Superior temporal gyrus (tissue), 1 donor: ENCODE measurements at regions not wholly inside any gene's neighbourhood (a gene's known extent, or its start where the extent isn't known, plus 50 kb on each side); places are given as distances from the start of the nearest gene placed in this dataset.
A peak's percentile ranks its signal among the peaks of the same experiment; 100 is the strongest.
"Not testable (repeated sequence)": the region's sequence is repeated elsewhere in the genome, so short reads cannot be mapped to it uniquely, and the experiment has no call there.

Experiments used
- DNase-seq: peaks from one replicate; pipeline ENCODE4 v3.0.0-alpha.2; 2016; ENCODE audit errors: extremely low spot score

- DNase-seq, result no peak
These were observed 94.6 kb downstream of the APOB start for GRCh38 chr2:20949256-20949655.

DNA sequence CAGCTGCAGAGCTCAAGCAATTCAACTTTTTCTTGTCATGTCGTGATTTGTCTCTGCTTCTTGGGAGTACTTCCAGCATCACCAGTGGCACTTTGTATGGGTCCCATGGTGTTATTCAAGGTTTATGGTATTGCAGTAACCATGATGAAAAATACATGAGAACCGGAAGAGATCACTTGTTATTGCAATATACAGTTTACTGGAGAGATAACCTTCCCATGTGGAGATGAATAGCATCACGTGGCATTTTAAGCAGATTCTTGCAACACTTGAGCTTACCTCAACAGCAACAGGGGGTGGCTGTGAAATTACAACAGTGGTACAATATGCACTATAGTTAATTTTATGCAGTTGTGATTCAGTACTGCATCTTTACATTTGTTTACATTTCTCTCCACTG lies 97.4 kb downstream of the APOB start:
- DNase-seq, result no peak

DNA sequence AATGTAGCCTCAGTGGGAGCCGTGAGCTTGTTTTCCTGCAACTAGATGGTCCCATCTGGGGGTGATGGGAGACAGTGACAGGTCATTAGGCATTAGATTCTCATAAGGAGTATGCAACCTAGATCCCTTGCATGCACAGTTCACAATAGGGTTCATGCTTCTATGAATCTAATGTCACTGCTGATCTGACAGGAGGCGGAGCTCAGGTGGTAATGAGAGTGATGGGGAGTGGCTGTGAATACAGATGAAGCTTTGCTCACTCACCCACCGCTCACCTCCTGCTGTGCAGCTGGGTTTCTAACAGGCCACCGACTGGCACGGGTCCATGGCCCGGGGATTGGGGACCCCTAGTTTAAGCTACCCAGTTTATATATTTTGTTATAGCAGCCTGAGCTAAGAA lies 100.2 kb downstream of the APOB start:
- not testable (repeated sequence) for DNase-seq

GRCh38 chr2:20942646-20943125 lies 101.2 kb downstream of the APOB start:
- no peak for DNase-seq

DNA sequence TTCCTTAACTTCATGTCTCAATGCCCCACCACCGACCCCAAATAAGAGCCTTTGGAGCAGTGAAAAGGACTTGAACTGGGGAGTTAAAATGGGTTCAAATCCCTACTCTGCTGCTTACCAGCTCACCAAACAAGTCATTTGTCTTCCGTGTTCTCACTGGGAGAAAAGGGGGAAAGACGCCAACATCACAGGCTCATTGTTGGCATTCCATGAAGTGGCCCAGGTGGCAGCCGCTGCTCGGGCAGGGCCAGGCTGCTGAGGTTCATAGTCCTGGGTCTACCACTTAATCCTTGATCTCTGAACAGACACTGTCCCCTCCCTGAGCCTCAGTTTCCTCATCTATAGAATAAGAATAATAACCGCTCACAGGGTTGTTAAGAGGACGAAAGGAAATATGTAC lies 103.0 kb downstream of the APOB start:
- DNase-seq, result no peak

DNA sequence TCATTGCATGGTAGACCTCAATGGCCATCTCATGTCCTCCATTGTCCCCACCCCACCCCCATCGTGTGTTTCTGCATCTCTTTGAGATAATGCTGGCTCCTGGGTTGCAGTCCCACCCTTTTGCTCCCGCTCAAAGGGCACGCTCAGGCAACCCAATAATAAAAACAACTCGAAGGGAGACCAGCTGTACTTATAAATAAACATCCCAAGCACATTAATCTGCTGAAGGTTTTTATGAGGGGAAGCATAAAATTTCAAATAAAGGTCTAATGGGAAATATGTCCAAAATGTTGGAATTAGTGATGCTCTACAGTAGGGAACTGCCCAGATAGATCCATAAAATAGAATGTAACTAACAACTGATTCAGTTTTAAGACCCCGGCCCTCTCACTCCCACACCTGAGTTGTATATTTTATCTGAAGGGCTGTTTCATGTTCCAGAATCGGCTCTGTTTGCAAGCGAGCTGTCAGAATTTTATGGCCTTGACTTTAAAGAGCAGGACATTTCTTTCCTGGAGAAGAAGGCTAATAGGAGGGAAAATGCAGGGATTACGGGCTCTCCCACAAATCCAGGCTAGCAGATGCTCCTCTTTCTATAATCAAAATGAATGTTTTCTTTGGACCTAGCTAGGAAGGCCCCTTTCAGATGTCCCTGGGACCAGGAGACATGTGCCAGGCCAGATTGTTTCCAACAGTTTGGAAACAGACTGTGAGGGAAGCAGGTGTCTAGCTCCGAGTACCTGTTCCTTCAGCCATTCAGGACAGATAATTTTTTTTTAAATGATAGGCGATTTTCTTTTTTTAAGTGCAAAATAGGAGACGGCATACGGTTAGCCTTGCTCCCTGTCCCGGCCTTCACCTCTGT lies 103.7 kb downstream of the APOB start:
- no peak for DNase-seq

GRCh38 chr2:20937353-20937752 lies 106.5 kb downstream of the APOB start:
- DNase-seq, result no peak

DNA sequence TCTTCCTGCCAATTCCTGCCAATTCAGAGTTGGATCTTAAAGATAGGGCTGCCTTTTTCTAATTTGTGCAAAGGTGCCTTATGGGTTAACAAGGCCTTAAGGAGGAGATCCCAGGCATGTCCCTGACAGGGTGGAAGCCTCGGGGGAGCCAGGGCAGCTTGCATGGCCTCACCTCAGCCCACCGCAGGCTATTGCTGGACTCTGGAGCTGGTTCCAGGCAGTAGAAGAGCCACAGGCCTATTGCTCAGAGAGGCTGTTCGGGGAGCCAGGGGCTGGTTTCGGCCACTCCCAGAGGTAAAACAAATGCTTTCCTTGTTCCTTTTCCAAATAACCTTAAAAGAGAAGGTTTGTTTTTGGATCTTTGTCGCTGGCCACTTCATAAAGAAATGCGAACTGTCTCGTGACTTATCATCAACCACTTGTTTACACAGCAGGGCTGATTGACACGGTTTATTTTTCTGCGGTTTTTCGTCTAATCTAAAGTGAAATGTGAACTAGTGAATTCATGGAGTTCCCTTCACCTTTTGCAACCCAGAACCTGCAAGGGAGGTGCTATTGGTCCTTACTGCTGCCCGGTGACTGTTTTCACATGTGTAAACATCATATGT lies 108.6 kb downstream of the APOB start:
- DNase-seq, result no peak

DNA sequence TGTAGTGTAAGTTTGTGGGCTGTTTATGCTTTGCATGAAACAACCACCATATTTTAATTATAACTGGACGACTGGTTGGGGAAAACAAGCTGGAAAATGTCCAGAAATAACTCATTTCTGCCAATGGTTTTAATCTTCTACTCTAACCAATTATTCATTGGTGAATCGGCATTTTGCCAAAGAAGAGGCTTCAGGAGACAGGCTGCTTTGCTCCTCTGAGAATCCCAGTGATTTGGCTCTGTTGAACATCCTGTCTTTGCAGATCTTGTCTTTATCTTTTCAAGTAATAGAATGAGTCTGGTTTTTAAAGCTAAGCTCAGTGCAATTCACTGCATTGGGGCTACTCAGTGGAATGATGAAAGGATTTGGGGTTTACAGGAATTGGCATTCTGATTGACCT lies 109.6 kb downstream of the APOB start:
- DNase-seq, result no peak

- no peak for DNase-seq
These were observed 110.2 kb downstream of the APOB start for GRCh38 chr2:20933714-20934113.

DNA sequence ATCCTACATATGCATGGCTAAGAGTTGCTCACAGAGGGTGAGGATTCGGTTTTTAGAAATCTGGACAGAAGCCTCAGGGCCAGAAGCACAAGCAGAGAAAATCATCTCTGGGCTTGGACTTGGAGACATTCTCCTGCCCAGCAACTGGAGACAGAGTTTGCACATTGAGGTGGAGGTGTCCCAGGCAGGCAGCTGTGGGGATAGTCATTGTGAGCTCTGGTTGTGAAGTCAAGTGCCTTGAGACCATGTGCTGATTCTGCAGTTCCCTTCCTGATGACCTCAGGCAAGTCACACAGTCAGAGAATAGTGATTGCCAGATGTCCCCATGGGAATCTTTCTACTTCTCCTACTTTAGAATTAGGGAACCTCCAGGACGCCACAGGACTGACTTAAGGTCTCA lies 108.4 kb upstream of the LDAH start:
- DNase-seq, result no peak

DNA sequence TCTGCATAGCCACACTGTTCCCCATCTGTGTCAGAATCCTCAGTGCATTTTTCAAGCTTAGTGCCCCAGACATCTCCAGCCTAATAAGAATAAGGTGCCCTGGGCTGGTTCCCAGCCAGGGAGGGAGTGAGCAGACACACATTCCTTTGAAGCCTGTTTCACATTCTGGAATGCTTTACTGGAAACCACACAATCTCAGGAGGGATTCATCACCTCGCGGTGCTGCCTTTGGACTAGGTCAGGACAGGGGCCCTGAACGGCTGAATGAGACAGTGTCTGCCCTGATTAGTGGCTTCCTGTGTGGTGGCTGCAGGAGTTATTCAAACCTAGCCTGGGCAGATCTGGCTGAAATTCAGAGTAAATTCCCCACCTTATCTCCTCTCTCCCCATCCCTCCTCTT lies 108.0 kb upstream of the LDAH start:
- no peak for DNase-seq

- no peak for DNase-seq
These were observed 106.8 kb upstream of the LDAH start for GRCh38 chr2:20929721-20930120.

DNA sequence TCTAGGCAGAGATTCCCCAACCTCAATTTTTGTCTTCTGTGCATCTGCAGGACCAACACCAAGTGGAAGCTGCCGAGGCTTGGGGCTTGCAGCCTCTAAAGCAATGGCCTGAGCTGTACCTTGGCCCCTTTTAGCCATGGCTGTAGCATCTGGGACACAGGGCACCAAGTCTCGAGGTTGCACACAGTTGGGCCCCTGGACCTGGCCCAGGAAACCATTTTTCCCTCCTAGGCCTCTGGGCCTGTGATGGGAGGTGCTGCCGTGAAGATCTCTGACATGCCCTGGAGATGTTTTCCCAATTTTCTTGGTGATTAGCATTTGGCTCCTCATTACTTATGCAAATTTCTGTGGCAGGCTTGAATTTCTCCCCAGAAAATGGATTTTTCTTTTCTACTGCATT lies 105.7 kb upstream of the LDAH start:
- no peak for DNase-seq

DNA sequence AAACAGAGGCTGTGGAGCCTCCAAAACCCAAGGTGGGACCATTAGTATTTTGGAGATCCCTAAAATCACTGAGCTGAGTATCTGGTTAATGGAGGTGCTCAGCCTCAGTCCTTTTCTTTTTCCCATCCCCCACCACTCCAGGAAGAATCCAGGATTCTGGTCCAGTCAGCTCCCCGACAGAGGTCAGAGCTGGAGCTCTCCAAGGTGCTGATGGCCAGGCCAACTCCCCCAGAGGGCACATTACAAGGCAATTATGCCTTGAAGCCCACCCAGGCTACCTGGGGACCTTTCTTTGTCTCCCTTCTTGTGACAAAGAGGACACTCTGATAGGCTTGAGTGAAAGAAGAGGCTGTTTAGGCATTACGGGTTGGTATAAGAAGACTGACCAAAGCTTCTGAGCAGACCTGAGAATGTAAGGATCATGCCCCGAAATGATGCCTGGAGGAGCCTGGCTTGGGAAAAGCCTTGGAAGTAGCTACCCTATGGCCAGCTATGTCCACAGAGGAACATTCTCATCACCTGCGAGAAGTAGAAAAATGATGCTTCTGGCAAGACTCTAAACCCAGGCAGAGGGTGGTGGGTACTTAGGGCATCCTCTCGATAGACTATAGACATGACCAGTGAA lies 102.5 kb upstream of the LDAH start:
- no peak for DNase-seq

DNA sequence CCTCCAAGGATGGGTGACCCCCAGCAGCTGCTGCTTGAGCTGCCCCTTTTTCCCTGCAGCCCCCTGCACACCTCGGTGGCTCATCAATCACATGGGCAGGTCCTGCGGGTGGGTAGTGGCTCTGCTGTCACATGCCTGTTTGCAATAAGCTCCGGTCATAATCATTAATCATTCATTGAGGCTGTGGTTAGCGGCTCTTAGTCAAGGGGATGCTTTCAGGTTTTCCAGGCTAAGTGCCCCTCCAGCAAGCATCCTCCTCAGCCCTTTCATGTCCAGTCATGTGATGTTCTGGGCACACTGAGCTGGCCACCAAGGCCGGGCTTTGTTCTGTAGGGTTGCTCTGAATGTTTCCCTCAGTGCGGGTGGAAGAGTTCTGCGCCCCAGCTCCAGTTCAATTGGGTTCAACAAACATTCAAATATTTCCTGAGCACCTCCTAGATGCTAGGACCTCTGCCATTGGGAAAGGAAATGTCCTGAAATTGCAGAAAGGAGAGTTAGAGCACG lies 96.4 kb upstream of the LDAH start:
- DNase-seq, result no peak

- no peak for DNase-seq
These were observed 95.0 kb upstream of the LDAH start for GRCh38 chr2:20917719-20918572.

DNA sequence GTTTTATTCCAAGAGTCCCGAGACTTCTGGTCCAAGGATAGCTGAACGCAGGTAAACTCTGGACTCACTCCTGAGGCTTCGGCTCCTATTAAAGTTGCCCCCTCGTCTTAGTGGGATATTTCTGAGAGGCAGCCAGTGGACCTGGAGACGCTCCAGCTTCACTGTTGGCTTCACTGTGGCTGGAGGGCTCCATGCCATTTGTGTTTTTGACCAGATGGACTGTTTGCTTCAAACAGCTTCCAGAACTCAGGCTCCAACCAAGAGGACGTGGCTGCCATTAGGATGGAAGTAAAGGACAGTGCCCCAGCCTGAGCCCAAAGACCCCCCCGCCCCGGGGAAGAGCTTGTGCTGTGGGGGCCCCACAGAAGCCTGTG lies 94.4 kb upstream of the LDAH start:
- no peak for DNase-seq

DNA sequence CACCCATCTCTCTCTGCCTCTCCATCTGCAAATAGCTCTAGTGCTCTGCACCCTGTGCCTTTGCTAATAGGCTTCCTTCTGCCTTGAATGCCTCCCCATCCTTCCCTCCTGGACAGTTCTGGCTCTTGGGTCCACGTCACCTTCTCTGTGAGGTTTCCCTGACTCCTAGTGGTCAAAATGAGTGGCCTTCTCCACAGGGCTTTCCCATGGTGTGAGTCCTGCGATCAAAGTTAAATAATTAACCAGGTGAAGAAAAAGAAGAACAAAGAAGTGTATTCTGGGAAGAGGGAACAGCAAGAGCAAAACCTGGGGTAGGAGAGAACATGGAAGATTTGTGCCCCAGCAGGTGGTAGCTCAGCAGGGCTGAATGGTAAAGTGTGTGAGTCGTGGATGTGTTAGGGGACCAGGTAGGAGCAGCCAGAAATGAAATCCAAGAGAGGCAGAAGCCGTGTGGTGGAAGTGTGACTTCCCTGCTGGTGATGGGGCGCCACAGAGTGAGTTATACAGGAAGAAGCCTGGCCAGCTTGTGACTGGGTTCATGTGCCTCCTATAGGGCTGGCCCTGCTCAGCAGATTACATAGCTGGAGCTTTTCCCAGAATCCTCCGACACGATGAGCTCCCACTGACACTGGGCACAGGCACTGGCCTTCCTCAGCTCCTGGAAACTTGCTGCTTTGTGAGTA lies 93.8 kb upstream of the LDAH start:
- DNase-seq, result peak; percentile 11

DNA sequence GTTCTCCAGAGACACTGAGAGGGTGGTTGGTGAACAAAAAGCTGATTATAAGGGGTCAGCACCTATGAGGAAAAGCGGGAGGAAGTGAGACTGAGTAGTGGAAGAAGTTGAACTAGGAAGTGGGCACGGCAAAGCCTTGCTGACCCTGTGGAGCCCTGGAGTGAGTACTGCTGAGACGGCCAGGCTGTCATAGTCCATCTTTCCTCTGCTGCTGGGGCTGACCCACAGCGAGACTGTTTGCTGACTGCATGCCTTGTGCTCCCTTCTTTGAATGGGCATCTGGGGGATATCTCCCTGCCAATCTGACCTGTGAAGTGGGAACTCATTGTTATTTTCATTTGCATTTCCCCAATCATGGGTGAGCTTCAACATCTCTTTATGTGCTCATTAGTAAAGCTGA lies 92.4 kb upstream of the LDAH start:
- no peak for DNase-seq

GRCh38 chr2:20914771-20915170 lies 91.9 kb upstream of the LDAH start:
- no peak for DNase-seq
